ENCODE measurements at regions not wholly inside any gene's neighbourhood (a gene's known extent, or its start where the extent isn't known, plus 50 kb on each side); places are given as distances from the start of the nearest gene placed in this dataset.

GRCh38 chr6:141167945-141168344 is 964.8 kb upstream of the GJE1 start:
- DNase-seq (ENCODE audit: low read depth, low spot score), result no peak

- no peak for DNase-seq (ENCODE audit: low read depth, low spot score)
Observed at GRCh38 chr6:141165002-141165665, 967.6 kb upstream of the GJE1 start.

GRCh38 chr6:141164042-141164743 is 968.5 kb upstream of the GJE1 start:
- DNase-seq (ENCODE audit: low read depth, low spot score), result no peak

- no peak for DNase-seq (ENCODE audit: low read depth, low spot score)
Observed at GRCh38 chr6:141163107-141163506, 969.6 kb upstream of the GJE1 start.

GRCh38 chr6:141158740-141159139 is 974.0 kb upstream of the GJE1 start:
- no peak for DNase-seq (ENCODE audit: low read depth, low spot score)

GRCh38 chr6:141153563-141153962 is 979.2 kb upstream of the GJE1 start:
- DNase-seq (ENCODE audit: low read depth, low spot score), result no peak

GRCh38 chr6:141152951-141153350 is 979.8 kb upstream of the GJE1 start:
- no peak for DNase-seq (ENCODE audit: low read depth, low spot score)

- DNase-seq (ENCODE audit: low read depth, low spot score), result no peak
Observed at GRCh38 chr6:141151710-141152417, 980.9 kb upstream of the GJE1 start.

GRCh38 chr6:141141870-141142269 is 990.9 kb upstream of the GJE1 start:
- no peak for DNase-seq (ENCODE audit: low read depth, low spot score)

GRCh38 chr6:141140905-141141304 is 991.8 kb upstream of the GJE1 start:
- DNase-seq (ENCODE audit: low read depth, low spot score), result no peak

GRCh38 chr6:141139461-141139860 is 993.3 kb upstream of the GJE1 start:
- DNase-seq (ENCODE audit: low read depth, low spot score), result no peak

- DNase-seq (ENCODE audit: low read depth, low spot score), result no peak
Observed at GRCh38 chr6:141134723-141135122, 998.0 kb upstream of the GJE1 start.

- no peak for DNase-seq (ENCODE audit: low read depth, low spot score)
Observed at GRCh38 chr6:141133836-141134235, 998.9 kb upstream of the GJE1 start.

- no peak for DNase-seq (ENCODE audit: low read depth, low spot score)
Observed at GRCh38 chr6:141133346-141133745, 999.4 kb upstream of the GJE1 start.

- DNase-seq (ENCODE audit: low read depth, low spot score), result no peak
Observed at GRCh38 chr6:141131616-141132015, 1001.1 kb upstream of the GJE1 start.

- no peak for DNase-seq (ENCODE audit: low read depth, low spot score)
Observed at GRCh38 chr6:141123497-141123896, 1009.2 kb upstream of the GJE1 start.

- DNase-seq (ENCODE audit: low read depth, low spot score), result no peak
Observed at GRCh38 chr6:141123049-141123448, 1009.7 kb upstream of the GJE1 start.

- DNase-seq (ENCODE audit: low read depth, low spot score), result no peak
Observed at GRCh38 chr6:141118991-141119390, 1013.7 kb upstream of the GJE1 start.

GRCh38 chr6:141117874-141118273 is 1014.9 kb upstream of the GJE1 start:
- no peak for DNase-seq (ENCODE audit: low read depth, low spot score)

GRCh38 chr6:141110481-141110880 is 1022.2 kb upstream of the GJE1 start:
- no peak for DNase-seq (ENCODE audit: low read depth, low spot score)

- DNase-seq (ENCODE audit: low read depth, low spot score), result peak; percentile 22
Observed at GRCh38 chr6:141107591-141108160, 1025.0 kb upstream of the GJE1 start.

- DNase-seq (ENCODE audit: low read depth, low spot score), result peak; percentile 81
Observed at GRCh38 chr6:141105481-141105880, 1027.2 kb upstream of the GJE1 start.

All from ELF-1 (cell line).